CD14-positive monocyte (primary cell): ENCODE measurements at regions not wholly inside any gene's neighbourhood (a gene's known extent, or its start where the extent isn't known, plus 50 kb on each side); places are given as distances from the start of the nearest gene placed in this dataset.

Experiments used
- DNase-seq, 3 donors: peaks; one replicate each; pipeline ENCODE4 v3.0.0-alpha.2; 2011 to 2022
- H2AFZ ChIP-seq: 2 replicates; pipeline ENCODE4 v1.6.0; 2012; ENCODE audit warnings: mild to moderate bottlenecking, low read depth, low read length, inconsistent platforms; ENCODE audit not compliant: insufficient read depth, poor library complexity, severe bottlenecking
- H3K27ac ChIP-seq, 2 donors: 1 replicate in 1 of 2; 2 replicates in 1 of 2; pipeline ENCODE4 v1.5.1; 2012 to 2013; ENCODE audit warnings: low read length in 2 of 2, control low read depth in 1 of 2, inconsistent platforms in 1 of 2, low read depth in 1 of 2, mild to moderate bottlenecking in 1 of 2
- H3K27me3 ChIP-seq, 2 donors: one replicate each; pipeline versions ENCODE4 v1.6.0 to v1.6.1; 2011 to 2013; ENCODE audit warnings: low read length in 2 of 2; ENCODE audit not compliant: control insufficient read depth in 2 of 2, insufficient read depth in 2 of 2
- H3K36me3 ChIP-seq, 2 donors: replicated peaks in 1 of 2; 1 replicate in 1 of 2; 2 replicates in 1 of 2; pipeline versions ENCODE4 v1.5.1 to v1.6.1; 2012 to 2013; ENCODE audit warnings: low read length in 2 of 2, control low read depth in 1 of 2, inconsistent platforms in 1 of 2, mild to moderate bottlenecking in 1 of 2; ENCODE audit not compliant: insufficient read depth in 2 of 2, control insufficient read depth in 1 of 2
- H3K4me1 ChIP-seq, 2 donors: 1 replicate in 1 of 2; 2 replicates in 1 of 2; pipeline versions ENCODE4 v1.5.1 to v1.6.1; 2012 to 2013; ENCODE audit warnings: low read length in 2 of 2, control low read depth in 1 of 2, inconsistent platforms in 1 of 2, mild to moderate bottlenecking in 1 of 2, moderate library complexity in 1 of 2; ENCODE audit not compliant: insufficient read depth in 2 of 2, control insufficient read depth in 1 of 2
- H3K4me2 ChIP-seq: replicated peaks from 2 replicates; pipeline ENCODE3; 2012; ENCODE audit warnings: low read length, moderate library complexity, mild to moderate bottlenecking; ENCODE audit not compliant: poor library complexity, severe bottlenecking; ENCODE audit errors: extremely low read depth
- H3K4me3 ChIP-seq, 3 experiments: fragments of 200-600 bp in 1 of 3; sonication (generic) in 1 of 3; replicated peaks in 1 of 3; 1 replicate in 2 of 3; 2 replicates in 1 of 3; pipeline ENCODE4 v1.5.1; 2011 to 2013; ENCODE audit warnings: low read length in 3 of 3, mild to moderate bottlenecking in 3 of 3, control low read depth in 2 of 3, low read depth in 2 of 3, inconsistent platforms in 1 of 3, moderate library complexity in 1 of 3
- H3K79me2 ChIP-seq: 2 replicates; pipeline ENCODE4 v1.6.0; 2012; ENCODE audit warnings: mild to moderate bottlenecking, control low read depth, inconsistent platforms, low read length, moderate library complexity; ENCODE audit not compliant: insufficient read depth
- H3K9ac ChIP-seq: 2 replicates; pipeline ENCODE4 v1.6.0; 2017; ENCODE audit warnings: low read length, mild to moderate bottlenecking; ENCODE audit not compliant: insufficient read depth, poor library complexity, severe bottlenecking
- H3K9me3 ChIP-seq, 2 donors: replicated peaks in 1 of 2; 1 replicate in 1 of 2; 2 replicates in 1 of 2; pipeline versions ENCODE4 v1.5.1 to v1.6.1; 2012 to 2013; ENCODE audit warnings: low read length in 2 of 2, control low read depth in 1 of 2; ENCODE audit not compliant: control insufficient read depth in 1 of 2, insufficient read depth in 1 of 2
- H4K20me1 ChIP-seq: 2 replicates; pipeline ENCODE4 v1.6.0; 2012; ENCODE audit warnings: mild to moderate bottlenecking, low read length, control low read depth, moderate library complexity; ENCODE audit not compliant: insufficient read depth
- H3K27ac Mint-ChIP-seq, 7 donors: one replicate each; pipeline ENCODE4 v1.8.0; 2020; ENCODE audit warnings: mild to moderate bottlenecking in 7 of 7, mixed read lengths in 7 of 7, moderate library complexity in 6 of 7, inconsistent platforms in 2 of 7
- H3K27me3 Mint-ChIP-seq, 3 donors: one replicate each; pipeline ENCODE4 v1.8.0; 2021 to 2022; ENCODE audit warnings: low read depth in 3 of 3, mild to moderate bottlenecking in 3 of 3, mixed read lengths in 3 of 3, moderate library complexity in 3 of 3, inconsistent platforms in 1 of 3
- H3K36me3 Mint-ChIP-seq, 2 donors: one replicate each; pipeline ENCODE4 v1.8.0; 2020; ENCODE audit warnings: mixed read lengths in 2 of 2, inconsistent platforms in 1 of 2, mild to moderate bottlenecking in 1 of 2
- H3K4me1 Mint-ChIP-seq: one replicate; pipeline ENCODE4 v1.8.0; 2020; ENCODE audit warnings: mild to moderate bottlenecking, mixed read lengths
- H3K4me3 Mint-ChIP-seq, 2 donors: one replicate each; pipeline ENCODE4 v1.8.0; 2020; ENCODE audit warnings: mild to moderate bottlenecking in 2 of 2, mixed read lengths in 2 of 2, moderate library complexity in 1 of 2
- H3K9me3 Mint-ChIP-seq, 7 donors: one replicate each; pipeline ENCODE4 v1.8.0; 2020 to 2022; ENCODE audit warnings: mixed read lengths in 7 of 7, mild to moderate bottlenecking in 6 of 7, moderate library complexity in 6 of 7, inconsistent platforms in 2 of 7
- CTCF ChIP-seq: fragments of 200-600 bp; IDR thresholded peaks from one replicate; pipeline ENCODE4 v1.8.0; 2022; ENCODE audit warnings: antibody characterized with exemption, mild to moderate bottlenecking
- WGBS: methylation state at CpG from one replicate; pipeline ENCODE4 v1.1.5; 2013; ENCODE audit warnings: missing lambda C conversion rate; ENCODE audit not compliant: insufficient coverage; 5-methylcytosine and 5-hydroxymethylcytosine counted together
- intact Hi-C, 2 donors: fragments of 100-400 bp; cut with micrococcal nuclease; formaldehyde crosslinking; loops; one replicate each; pipeline versions ENCODE4 v1.15.0 to v1.15.1; 2023

GRCh38 chr13:54945973-54946372, 1917.4 kb downstream of the OLFM4 start:
- no peaks in the 10 kb centered on the region for H3K36me3 ChIP-seq
- H3K27ac ChIP-seq: no peak overlapping the region
- no peaks in the 10 kb centered on the region for H4K20me1 ChIP-seq
- no peaks in the 10 kb centered on the region for H3K4me1 Mint-ChIP-seq
- H3K27me3 ChIP-seq: no peaks in the 10 kb centered on the region
- H3K9ac ChIP-seq: no peak overlapping the region
- peaks cover 10 to 13% of the 10 kb centered on the region in 2 donors for H3K9me3 ChIP-seq
- no peak overlapping the region for H3K4me3 Mint-ChIP-seq
- H3K27me3 Mint-ChIP-seq: no peaks in the 10 kb centered on the region
- H3K4me3 ChIP-seq: no peak overlapping the region
- H3K4me2 ChIP-seq: no peak overlapping the region
- no peaks in the 10 kb centered on the region for H3K79me2 ChIP-seq
- H3K27ac Mint-ChIP-seq: no peak overlapping the region
- H3K9me3 Mint-ChIP-seq: peaks cover 0 to 6% (median 3%) of the 10 kb centered on the region in 7 donors
- intact Hi-C loops: no loop called here
- WGBS: no CpG with 5 or more reads among the region's 1 CpG
- TF ChIP-seq CTCF: no peak
- H2AFZ ChIP-seq: no peak overlapping the region
- no peaks in the 10 kb centered on the region for H3K36me3 Mint-ChIP-seq
- no peaks in the 10 kb centered on the region for H3K4me1 ChIP-seq
- no peak for DNase-seq

- TF ChIP-seq CTCF: no peak
- no peaks in the 10 kb centered on the region for H3K36me3 Mint-ChIP-seq
- Histone ChIP-seq H4K20me1 (no peaks in the 10 kb centered on the region), H2AFZ (no peak overlapping the region), H3K9me3 (peaks cover under 1 to 3% of the 10 kb centered on the region in 2 donors), H3K9ac (no peak overlapping the region), H3K4me2 (no peak overlapping the region), H3K27me3 (no peaks in the 10 kb centered on the region), H3K36me3 (no peaks in the 10 kb centered on the region), H3K27ac (no peak overlapping the region), H3K4me3 (no peak overlapping the region), H3K79me2 (no peaks in the 10 kb centered on the region), H3K4me1 (no peaks in the 10 kb centered on the region)
- no peak for DNase-seq
- intact Hi-C loops: no loop called here
- no peaks in the 10 kb centered on the region for H3K4me1 Mint-ChIP-seq
- peaks cover 0 to 6% (median 2%) of the 10 kb centered on the region in 7 donors for H3K9me3 Mint-ChIP-seq
- no peak overlapping the region for H3K27ac Mint-ChIP-seq
- no peak overlapping the region for H3K4me3 Mint-ChIP-seq
- WGBS: 54% methylated on average over 2 of the region's 4 CpGs
- no peaks in the 10 kb centered on the region for H3K27me3 Mint-ChIP-seq
Measured at GRCh38 chr13:54949735-54950134, 1921.1 kb downstream of the OLFM4 start.
